A204.1 (cell line): ENCODE measurements at regions not wholly inside any gene's neighbourhood (a gene's known extent, or its start where the extent isn't known, plus 50 kb on each side); places are given as distances from the start of the nearest gene placed in this dataset.

ENCODE experiments used
- FAIRE-seq: peaks from 2 replicates; lab custom pipeline; 2012; peaks lifted over from hg19 to GRCh38; lab: Jason Lieb, UNC

- FAIRE-seq: no peak
Measured at GRCh38 chr9:89795538-89796195, 190.9 kb downstream of the GADD45G start.

DNA sequence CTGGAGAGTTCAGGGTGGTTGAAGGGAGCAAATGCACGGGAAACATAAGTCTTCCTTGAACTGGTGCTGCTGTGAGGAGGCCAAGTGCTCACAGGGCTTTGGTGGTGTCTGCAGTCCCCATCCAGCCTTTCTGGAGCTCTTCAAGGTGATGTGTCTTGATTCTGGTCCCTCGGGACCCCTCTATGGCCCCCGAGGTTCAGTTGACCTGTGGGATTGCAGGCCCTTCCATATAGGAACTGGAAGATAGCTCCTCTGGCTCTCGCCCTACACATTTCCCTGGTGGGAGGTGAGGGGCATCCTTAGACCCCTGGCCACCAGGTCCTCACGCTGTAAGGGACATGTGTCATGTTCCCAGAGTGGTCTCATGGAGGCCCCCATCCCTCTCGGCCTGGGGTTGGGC, 191.8 kb downstream of the GADD45G start:
- FAIRE-seq: no peak

DNA sequence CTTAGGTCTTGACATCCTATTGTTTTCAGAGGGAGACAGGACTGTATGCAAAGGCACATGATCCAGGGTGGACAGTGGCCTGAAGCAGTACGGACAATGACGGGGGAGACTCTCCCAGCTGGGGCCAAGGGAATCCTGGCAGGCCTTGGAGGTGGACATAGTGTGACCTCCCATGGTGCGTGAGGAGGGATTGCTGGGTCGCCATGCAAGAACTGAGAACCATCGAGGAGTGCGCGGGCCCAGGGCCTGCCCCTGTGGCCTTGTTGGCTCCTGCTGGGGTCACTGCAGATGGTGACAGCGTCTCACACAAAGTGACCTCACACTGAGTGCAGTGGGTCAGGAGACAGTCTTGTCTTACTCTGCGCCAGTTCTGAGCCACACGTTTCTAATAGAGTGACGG, 192.4 kb downstream of the GADD45G start:
- FAIRE-seq: no peak

- FAIRE-seq: no peak
Measured at GRCh38 chr9:89797937-89798455, 193.2 kb downstream of the GADD45G start.

GRCh38 chr9:89798547-89799120, 193.8 kb downstream of the GADD45G start:
- FAIRE-seq: no peak

DNA sequence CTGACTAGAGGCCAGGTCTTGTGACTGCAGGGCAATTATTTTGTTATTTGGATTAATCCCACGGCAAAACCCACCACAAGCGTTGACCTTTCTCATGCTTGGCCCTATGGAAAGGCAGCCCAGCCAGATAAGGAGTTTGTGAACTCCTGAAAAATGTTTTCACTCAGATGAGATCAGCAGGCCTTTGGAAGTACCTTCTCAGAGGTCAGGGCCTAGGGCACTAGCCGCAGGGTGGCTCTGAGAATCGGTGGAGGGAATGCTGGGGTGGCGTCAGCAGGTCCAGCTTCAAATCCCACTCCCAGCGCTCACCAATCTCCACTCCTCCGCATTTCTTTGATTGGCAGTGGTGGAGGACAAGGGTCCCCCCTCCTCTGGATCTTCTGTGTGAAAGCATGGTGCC, 194.4 kb downstream of the GADD45G start:
- FAIRE-seq: no peak

GRCh38 chr9:89799766-89800165, 195.0 kb downstream of the GADD45G start:
- no peak for FAIRE-seq

GRCh38 chr9:89801341-89801740, 196.5 kb downstream of the GADD45G start:
- no peak for FAIRE-seq

GRCh38 chr9:89801742-89802670, 197.2 kb downstream of the GADD45G start:
- FAIRE-seq: no peak

- FAIRE-seq: no peak
Measured at GRCh38 chr9:89802781-89803355, 198.1 kb downstream of the GADD45G start.

GRCh38 chr9:89803403-89803802, 198.6 kb downstream of the GADD45G start:
- no peak for FAIRE-seq

DNA sequence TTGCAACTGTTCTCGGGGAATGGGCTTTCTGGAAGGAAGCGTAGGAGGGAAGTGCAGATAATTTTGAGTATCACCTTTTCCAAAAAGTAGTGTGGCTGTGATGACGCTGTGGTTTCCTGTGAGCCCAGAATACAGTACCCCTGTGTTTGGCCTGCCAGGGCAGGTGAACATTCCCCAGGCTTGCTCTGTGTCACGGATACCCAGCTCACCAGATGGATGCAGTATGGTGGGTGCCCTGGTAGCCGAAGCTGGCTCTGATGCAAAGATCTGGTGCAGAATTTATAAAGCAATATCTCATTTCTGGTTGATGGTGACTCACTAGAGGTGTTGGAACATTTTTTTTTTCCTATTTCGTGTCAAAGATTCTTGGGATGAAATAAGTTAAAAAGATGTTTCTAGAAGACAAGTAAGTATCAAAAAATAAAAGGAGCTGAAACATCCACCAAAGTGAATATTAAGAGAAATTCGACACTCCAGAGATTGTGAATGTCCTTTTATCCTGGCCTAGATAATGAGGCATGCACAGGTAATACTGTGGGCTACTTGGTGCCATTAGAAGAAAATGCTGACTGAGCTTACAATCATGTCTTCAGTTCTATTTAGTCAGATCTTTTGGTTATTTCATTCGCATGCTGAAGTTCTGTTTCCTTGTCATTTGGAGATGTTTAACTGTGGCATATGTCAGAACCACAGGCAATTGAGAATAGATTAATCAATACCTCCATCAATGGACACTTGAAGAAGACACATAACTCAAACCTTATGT, 200.1 kb downstream of the GADD45G start:
- FAIRE-seq: no peak

- no peak for FAIRE-seq
Measured at GRCh38 chr9:89805571-89806292, 200.9 kb downstream of the GADD45G start.

DNA sequence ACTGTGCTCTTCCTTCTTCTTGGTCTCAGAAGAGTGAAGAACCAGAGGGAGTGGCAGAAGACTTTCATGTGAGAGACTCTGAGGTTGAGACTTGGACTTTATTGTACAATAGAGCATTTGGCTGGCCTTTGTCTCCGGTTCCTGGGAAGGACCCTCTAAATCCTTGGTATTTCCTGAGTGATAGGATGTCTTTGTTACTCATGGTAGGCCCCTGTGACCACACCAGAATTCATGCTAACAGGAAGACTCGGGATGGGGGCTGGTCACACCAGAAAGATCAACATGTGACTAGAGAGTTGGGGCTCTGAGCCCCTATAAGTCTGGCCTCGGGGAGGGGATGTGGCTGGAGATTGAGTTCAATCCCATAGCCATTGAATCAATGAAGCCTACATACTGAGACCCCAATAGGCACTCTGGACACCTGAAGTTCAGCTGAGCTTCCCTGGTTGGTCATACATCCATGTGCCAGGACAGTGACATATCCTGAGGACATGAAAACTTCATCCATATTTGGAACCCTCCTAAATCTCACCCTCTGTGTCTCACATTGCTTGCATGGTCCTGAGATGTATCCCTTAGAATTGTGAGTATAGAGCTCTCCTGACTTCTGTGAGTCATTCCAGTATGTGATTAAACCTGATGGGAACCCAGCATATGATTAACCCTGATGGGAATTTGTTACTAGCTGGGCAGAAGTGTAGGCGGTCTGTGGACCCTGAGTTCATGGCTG, 201.7 kb downstream of the GADD45G start:
- FAIRE-seq: no peak

- FAIRE-seq: no peak
Measured at GRCh38 chr9:89807101-89807395, 202.2 kb downstream of the GADD45G start.

DNA sequence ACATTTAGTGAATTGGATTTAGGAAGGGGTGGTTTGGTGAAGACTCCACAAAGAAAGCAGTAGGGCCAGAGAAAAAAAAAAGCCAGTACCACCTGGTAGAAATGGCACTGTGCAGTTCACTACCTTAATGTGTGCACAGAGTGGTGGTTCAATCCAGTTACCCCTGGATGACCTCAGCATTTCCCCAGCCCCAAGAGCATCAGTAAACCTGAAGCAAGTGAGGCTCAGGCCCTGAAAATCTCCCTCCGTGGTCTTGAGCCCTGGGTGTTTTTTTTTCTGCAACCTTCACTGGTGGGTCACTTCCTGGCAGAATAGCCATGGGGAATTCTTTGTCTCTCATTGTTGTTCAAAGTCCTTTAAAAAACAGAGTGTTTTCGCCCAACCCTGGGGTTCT, 202.9 kb downstream of the GADD45G start:
- no peak for FAIRE-seq

- FAIRE-seq: no peak
Measured at GRCh38 chr9:89808076-89808755, 203.4 kb downstream of the GADD45G start.

DNA sequence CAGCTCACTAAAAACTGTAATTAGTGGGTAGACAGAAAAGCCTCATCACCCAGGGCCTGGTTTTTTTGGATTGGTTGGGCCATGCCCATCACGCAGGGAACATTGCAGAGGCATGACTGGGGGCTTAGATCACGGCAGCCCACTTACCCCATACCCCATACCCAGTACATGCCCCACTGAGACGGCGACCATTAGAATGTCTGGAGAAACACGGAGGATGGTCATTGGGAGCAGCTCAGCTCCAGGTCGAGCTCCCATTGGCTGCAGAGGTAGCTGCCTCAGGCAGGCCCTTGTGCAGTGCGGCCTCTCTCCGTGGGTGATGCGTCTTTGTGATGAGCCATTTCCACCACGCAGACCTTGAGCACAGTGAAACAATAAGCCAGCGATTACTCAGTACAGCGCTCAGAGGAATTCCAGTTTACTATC, 204.0 kb downstream of the GADD45G start:
- no peak for FAIRE-seq

DNA sequence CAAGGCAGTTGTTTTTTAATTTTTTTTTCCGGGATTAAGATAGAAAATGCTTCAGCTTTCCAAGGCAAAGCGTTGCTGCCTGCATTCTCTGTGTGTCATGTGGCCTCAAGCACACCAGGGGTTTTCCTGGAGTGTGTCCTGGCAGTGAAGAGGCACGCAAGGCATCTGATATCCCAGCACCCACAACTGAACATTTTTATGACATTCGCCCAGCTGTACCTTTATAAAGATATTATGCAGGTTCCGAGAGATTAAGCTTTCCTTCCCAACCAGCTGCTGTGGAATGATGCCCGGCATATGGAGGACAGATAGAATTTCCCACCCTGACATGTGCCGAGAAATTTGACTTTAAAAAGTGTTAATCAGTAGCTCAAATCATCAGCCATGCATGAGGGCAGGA, 205.6 kb downstream of the GADD45G start:
- FAIRE-seq: no peak

DNA sequence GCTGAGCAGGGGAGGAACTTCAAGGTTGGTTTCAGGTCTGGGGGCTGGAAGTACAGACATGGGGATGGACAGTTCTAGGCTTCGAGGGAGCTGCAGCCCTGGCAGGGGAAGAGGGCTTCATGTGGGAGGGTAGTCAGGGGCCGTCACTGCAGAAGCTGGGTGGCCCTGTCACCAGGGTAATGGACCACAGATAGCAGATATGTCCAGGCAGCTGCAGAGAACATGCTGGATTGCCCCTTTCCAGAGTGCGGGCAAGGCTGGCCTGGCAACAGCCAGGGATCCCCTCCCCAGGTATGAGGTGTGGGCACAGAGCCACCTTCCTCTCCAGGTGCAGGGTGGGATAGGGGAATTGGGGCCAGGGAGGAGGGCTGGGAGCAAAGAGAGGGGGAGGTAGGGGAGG, 206.5 kb downstream of the GADD45G start:
- FAIRE-seq: no peak
